ENCODE measurements at regions not wholly inside any gene's neighbourhood (a gene's known extent, or its start where the extent isn't known, plus 50 kb on each side); places are given as distances from the start of the nearest gene placed in this dataset.

GRCh38 chr10:59126261-59126660 lies 50.2 kb upstream of the PHYHIPL start:
- intact Hi-C loops (cut with DNase I): no loop called here

More at GRCh38 chr10:59126261-59126660, 50.2 kb upstream of the PHYHIPL start:
- Histone ChIP-seq H3K4me3 (no peak overlapping the region), H3K27me3 (no peaks in the 10 kb centered on the region), H3K36me3 (no peaks in the 10 kb centered on the region), H3K4me1 (no peaks in the 10 kb centered on the region), H3K9me3 (no peaks in the 10 kb centered on the region), H3K27ac (no peak overlapping the region)
- DNase-seq: no peak
- TF ChIP-seq, protein P1, sequence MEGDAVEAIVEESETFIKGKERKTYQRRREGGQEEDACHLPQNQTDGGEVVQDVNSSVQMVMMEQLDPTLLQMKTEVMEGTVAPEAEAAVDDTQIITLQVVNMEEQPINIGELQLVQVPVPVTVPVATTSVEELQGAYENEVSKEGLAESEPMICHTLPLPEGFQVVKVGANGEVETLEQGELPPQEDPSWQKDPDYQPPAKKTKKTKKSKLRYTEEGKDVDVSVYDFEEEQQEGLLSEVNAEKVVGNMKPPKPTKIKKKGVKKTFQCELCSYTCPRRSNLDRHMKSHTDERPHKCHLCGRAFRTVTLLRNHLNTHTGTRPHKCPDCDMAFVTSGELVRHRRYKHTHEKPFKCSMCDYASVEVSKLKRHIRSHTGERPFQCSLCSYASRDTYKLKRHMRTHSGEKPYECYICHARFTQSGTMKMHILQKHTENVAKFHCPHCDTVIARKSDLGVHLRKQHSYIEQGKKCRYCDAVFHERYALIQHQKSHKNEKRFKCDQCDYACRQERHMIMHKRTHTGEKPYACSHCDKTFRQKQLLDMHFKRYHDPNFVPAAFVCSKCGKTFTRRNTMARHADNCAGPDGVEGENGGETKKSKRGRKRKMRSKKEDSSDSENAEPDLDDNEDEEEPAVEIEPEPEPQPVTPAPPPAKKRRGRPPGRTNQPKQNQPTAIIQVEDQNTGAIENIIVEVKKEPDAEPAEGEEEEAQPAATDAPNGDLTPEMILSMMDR (IDR thresholded peaks at IDR 0.05): no peak
- ATAC-seq: no peak
